ENCODE measurements at regions not wholly inside any gene's neighbourhood (a gene's known extent, or its start where the extent isn't known, plus 50 kb on each side); places are given as distances from the start of the nearest gene placed in this dataset.

DNA sequence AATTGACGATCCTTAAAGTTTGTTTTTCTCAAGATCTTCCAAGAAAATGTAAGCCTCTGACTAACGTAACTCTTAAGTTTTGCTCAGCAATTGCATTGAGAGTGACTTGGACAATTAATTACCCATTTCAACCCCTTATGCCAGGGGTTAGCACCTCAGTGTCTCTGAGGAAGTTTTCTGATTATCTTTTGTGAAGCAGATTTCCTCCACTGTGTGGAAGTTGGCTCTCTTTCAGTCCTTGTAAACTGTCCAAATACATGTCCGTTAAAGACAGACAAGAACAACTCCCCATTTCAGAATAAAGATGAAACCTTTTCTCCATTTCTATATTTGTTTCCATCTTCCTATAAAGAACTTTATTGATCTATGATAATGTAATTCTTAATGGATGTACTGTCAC lies 296.4 kb upstream of the FMN2 start:
- no peaks in the 10 kb centered on the region for H3K9me3 ChIP-seq
- H3K4me3 ChIP-seq = no peak overlapping the region
- DNase-seq (no peak), ATAC-seq (no peak)
- H3K36me3 ChIP-seq (ENCODE audit: insufficient read depth in 1 of 2, low read depth in 1 of 2) = no peaks in the 10 kb centered on the region
- intact Hi-C loops (cut with DNase I) = no loop called here
- H3K27me3 ChIP-seq (ENCODE audit: insufficient read depth in 3 of 3, low read length in 2 of 3) = no peaks in the 10 kb centered on the region
- H3K4me1 ChIP-seq = no peaks in the 10 kb centered on the region
- no peak overlapping the region for H3K27ac ChIP-seq
- TF ChIP-seq, protein P1, sequence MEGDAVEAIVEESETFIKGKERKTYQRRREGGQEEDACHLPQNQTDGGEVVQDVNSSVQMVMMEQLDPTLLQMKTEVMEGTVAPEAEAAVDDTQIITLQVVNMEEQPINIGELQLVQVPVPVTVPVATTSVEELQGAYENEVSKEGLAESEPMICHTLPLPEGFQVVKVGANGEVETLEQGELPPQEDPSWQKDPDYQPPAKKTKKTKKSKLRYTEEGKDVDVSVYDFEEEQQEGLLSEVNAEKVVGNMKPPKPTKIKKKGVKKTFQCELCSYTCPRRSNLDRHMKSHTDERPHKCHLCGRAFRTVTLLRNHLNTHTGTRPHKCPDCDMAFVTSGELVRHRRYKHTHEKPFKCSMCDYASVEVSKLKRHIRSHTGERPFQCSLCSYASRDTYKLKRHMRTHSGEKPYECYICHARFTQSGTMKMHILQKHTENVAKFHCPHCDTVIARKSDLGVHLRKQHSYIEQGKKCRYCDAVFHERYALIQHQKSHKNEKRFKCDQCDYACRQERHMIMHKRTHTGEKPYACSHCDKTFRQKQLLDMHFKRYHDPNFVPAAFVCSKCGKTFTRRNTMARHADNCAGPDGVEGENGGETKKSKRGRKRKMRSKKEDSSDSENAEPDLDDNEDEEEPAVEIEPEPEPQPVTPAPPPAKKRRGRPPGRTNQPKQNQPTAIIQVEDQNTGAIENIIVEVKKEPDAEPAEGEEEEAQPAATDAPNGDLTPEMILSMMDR (IDR thresholded peaks at IDR 0.05) = no peak
- 25 to 49% (median 48%) methylated on average over 3 of the region's 3 CpGs for WGBS, 3 donors

DNA sequence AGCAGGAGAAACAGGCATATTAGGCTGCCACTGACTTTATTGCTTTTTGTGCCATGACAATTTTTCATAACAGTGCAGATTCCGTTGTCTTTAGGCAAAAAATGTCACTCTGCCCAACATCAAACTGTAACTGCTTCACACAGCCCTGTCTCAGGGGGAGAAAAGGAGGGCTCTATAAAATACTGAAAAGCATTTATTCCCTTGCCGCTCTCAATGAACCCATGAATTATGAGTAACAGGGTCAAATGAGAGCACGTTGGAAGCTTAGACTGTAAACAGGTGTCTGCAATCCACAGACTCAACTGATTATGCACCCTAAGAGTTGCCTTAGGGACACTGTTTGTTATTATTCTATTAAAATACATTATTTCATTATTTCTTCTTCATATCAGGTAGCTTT lies 292.1 kb upstream of the FMN2 start:
- no peak for DNase-seq
- Histone ChIP-seq H3K36me3 (ENCODE audit: insufficient read depth in 1 of 2, low read depth in 1 of 2) (no peaks in the 10 kb centered on the region), H3K27me3 (ENCODE audit: insufficient read depth in 3 of 3, low read length in 2 of 3) (no peaks in the 10 kb centered on the region), H3K4me1 (no peaks in the 10 kb centered on the region), H3K27ac (no peak overlapping the region), H3K4me3 (no peak overlapping the region), H3K9me3 (no peaks in the 10 kb centered on the region)
- 27 to 44% (median 27%) methylated on average over 3 of the region's 3 CpGs for WGBS, 3 donors
- TF ChIP-seq, protein P1 (IDR thresholded peaks at IDR 0.05) = no peak
- intact Hi-C loops (cut with DNase I) = no loop called here
- ATAC-seq = no peak

DNA sequence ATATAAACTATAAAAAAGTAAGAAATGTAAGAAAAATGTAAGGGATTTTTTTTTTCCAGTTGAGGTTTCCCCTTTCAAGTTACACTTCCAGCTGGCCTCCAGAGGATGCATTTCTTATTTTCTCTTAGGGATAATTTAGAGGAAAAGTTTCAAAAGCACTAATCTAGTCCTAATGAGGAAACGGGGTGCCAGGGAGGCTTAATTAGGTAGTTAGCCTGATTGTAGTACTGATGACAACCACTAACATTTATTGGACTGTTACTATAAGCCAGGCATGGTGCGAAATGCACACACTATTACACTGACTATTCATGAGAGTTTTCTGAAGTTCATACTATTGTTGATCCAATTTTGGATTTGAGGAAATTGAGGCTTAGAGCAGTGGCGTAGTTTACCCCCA lies 290.8 kb upstream of the FMN2 start:
- DNase-seq = no peak
- WGBS, 3 donors = 85 to 88% (median 88%) methylated on average over 3 of the region's 3 CpGs
- Histone ChIP-seq H3K27me3 (ENCODE audit: insufficient read depth in 3 of 3, low read length in 2 of 3) (no peaks in the 10 kb centered on the region), H3K36me3 (ENCODE audit: insufficient read depth in 1 of 2, low read depth in 1 of 2) (no peaks in the 10 kb centered on the region), H3K27ac (no peak overlapping the region), H3K4me1 (no peaks in the 10 kb centered on the region), H3K9me3 (no peaks in the 10 kb centered on the region), H3K4me3 (no peak overlapping the region)
- no peak for ATAC-seq
- TF ChIP-seq, protein P1 (IDR thresholded peaks at IDR 0.05) = no peak
- intact Hi-C loops (cut with DNase I) = no loop called here

DNA sequence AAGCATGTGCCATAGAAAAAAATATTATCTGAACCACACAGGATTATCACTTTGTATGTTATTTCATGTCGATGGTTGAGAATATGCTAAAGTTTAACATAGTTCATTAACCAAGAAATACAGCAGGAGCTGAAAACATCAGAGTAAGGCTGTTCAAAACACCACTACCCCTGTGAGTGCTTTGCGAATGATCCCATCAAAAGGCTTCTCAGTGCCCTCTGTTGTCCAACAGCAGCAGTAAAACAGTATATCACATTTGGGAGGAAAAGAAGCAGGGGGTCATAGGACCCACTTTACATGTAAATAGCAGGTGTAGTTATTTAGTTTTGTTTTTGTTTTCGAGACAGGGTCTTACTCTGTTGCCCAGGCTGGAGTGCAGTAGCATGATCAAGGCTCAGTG lies 289.4 kb upstream of the FMN2 start:
- H3K27me3 ChIP-seq (ENCODE audit: insufficient read depth in 3 of 3, low read length in 2 of 3) = no peaks in the 10 kb centered on the region

DNA sequence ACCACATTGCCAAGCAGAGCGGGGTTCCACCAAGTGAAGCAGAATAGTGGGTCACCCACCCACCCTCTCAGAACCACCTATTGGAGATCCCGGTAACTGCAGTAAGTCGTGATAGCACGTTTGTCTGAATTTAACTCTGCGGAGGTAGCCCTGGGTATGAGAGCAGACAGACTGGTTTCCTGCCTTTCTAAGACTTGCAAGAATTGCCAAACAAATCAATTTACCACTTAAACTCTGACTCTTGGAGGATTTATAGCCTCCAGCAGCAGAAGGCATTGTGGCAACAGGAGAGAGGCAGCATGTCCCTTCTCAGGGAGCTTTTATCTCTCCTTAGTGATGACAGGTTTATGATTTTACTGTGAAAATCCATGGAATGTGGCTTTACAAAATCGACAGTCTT lies 287.9 kb upstream of the FMN2 start:
- intact Hi-C loops (cut with DNase I) = no loop called here
- no peaks in the 10 kb centered on the region for H3K9me3 ChIP-seq
- WGBS, 3 donors = 53 to 69% (median 55%) methylated on average over 6 of the region's 6 CpGs
- TF ChIP-seq, protein P1 (IDR thresholded peaks at IDR 0.05) = no peak
- H3K4me1 ChIP-seq = no peaks in the 10 kb centered on the region
- ATAC-seq (no peak), DNase-seq (no peak)
- no peaks in the 10 kb centered on the region for H3K27me3 ChIP-seq (ENCODE audit: insufficient read depth in 3 of 3, low read length in 2 of 3)
- no peak overlapping the region for H3K4me3 ChIP-seq
- H3K27ac ChIP-seq = no peak overlapping the region
- no peaks in the 10 kb centered on the region for H3K36me3 ChIP-seq (ENCODE audit: insufficient read depth in 1 of 2, low read depth in 1 of 2)

More for the DNA sequence above, 289.4 kb upstream of the FMN2 start:
- no peak overlapping the region for H3K4me3 ChIP-seq
- 91 to 96% (median 93%) methylated on average over 3 of the region's 3 CpGs for WGBS, 3 donors
- intact Hi-C loops (cut with DNase I) = no loop called here
- H3K36me3 ChIP-seq (ENCODE audit: insufficient read depth in 1 of 2, low read depth in 1 of 2) = no peaks in the 10 kb centered on the region
- no peak overlapping the region for H3K27ac ChIP-seq
- no peak for DNase-seq
- no peaks in the 10 kb centered on the region for H3K4me1 ChIP-seq
- TF ChIP-seq, protein P1 (IDR thresholded peaks at IDR 0.05) = no peak
- no peaks in the 10 kb centered on the region for H3K9me3 ChIP-seq
- ATAC-seq = no peak
